GM10266 (cell line): ENCODE measurements at regions not wholly inside any gene's neighbourhood (a gene's known extent, or its start where the extent isn't known, plus 50 kb on each side); places are given as distances from the start of the nearest gene placed in this dataset.

Source experiments
- DNase-seq: peaks from one replicate; pipeline ENCODE4 v3.0.0; 2012; ENCODE audit errors: extremely low spot score
- CTCF ChIP-seq: IDR thresholded peaks from 2 replicates; pipeline ENCODE4 v1.5.1; 2012; ENCODE audit warnings: mild to moderate bottlenecking, low read depth; ENCODE audit not compliant: control insufficient read depth, insufficient read depth; ENCODE audit errors: missing control alignments

DNA sequence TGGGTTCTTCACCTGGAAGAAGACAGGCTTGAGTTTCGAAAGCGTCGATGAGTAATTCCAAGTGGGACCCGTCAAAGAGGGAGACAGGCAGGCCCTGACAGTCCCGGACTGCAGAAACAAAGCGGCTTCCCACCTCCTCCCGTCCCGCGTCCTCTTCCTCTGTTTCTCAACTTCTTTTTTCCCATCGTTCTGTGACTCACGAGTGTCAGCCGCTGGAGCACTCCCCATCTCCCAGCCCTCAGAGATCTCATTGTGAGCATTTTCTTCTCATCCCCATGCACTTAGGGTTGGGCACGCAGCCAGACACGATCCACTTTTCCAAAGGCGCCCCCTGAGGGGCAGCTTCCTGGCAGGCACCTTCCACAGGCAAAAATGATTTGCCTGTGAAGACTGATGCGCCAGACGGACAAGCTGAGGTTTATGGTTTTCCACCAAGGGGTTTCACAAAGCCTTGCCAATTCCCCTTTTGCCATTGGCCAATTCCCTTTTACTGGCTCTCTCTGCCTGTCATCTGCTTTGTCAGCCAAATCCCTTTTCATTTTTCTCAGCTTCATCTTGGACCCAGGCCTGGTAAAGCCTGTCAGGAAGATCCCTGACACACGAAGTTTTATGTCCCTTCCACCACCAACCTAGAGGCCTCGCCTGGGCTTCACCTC is 86.5 kb upstream of the ANKRD55 start:
- DNase-seq: no peak
- no peak for TF ChIP-seq CTCF

- DNase-seq: no peak
- TF ChIP-seq CTCF: no peak
Measured at GRCh38 chr5:56317923-56318561, 84.9 kb upstream of the ANKRD55 start.

GRCh38 chr5:56316299-56316994 is 83.3 kb upstream of the ANKRD55 start:
- DNase-seq: no peak
- no peak for TF ChIP-seq CTCF

- peak; percentile 49 for DNase-seq
- TF ChIP-seq CTCF: peak; percentile 59
Measured at GRCh38 chr5:56314529-56314928, 81.4 kb upstream of the ANKRD55 start.

- no peak for TF ChIP-seq CTCF
- DNase-seq: no peak
Measured at GRCh38 chr5:56313596-56313995, 80.5 kb upstream of the ANKRD55 start.

GRCh38 chr5:56313004-56313531 is 79.9 kb upstream of the ANKRD55 start:
- no peak for TF ChIP-seq CTCF
- no peak for DNase-seq

DNA sequence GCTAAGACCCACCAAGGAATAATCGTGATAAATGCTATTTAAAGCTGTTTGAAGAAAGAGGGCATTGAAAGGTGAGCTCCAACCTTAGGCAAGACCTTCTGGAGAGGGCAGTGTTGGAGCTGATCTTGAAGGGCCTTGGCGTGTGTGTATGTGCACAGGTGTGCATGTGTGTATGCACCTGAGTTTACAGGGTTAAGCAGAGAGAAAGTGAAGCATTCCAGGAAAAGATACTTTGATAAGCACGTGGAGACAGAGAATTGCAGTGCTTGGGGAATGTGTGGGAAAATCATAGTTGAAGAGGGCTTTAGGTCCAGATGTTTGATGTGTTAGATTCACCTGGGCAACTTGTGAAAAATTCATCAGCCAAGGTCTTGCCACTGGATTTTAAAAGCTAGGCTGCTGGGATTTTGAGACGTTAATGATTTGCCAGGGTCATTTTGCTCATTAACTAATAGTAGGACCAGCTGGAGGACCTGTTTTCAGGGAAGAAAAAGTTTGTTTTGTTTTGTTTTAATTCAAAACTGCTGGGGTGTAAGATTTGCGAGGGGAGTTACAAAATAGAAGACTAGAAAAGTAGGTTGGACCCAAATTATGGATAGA is 78.3 kb upstream of the ANKRD55 start:
- no peak for TF ChIP-seq CTCF
- no peak for DNase-seq
